H1 (cell line): ENCODE measurements at regions not wholly inside any gene's neighbourhood (a gene's known extent, or its start where the extent isn't known, plus 50 kb on each side); places are given as distances from the start of the nearest gene placed in this dataset.

ENCODE experiments used
- CTCF ChIA-PET: fragments of 300-600 bp; sonication (Branson Sonifier 250); formaldehyde crosslinking; loops from one replicate; lab custom pipeline; 2021; ENCODE audit not compliant: partially characterized antibody; lab: Charles Lee
- POLR2A ChIA-PET: fragments of 300-600 bp; sonication (Branson Sonifier 250); formaldehyde crosslinking; loops from one replicate; lab custom pipeline; 2021; ENCODE audit warnings: inconsistent platforms; ENCODE audit not compliant: partially characterized antibody; lab: Charles Lee
- DNase-seq, 2 experiments: peaks; one replicate each; pipeline versions ENCODE4 v3.0.0 to v3.0.0-alpha.2; 2010 to 2022; ENCODE audit warnings: low spot score in 2 of 2, low read depth in 1 of 2, mixed read lengths in 1 of 2
- FAIRE-seq: peaks from 2 replicates; lab custom pipeline; 2011; peaks lifted over from hg19 to GRCh38; lab: Jason Lieb, UNC
- H2AFZ ChIP-seq: 2 replicates; pipeline ENCODE4 v1.8.1; 2012; ENCODE audit warnings: low read length, inconsistent platforms
- H2AK5ac ChIP-seq: 2 replicates; pipeline ENCODE4 v1.6.1; 2013; ENCODE audit warnings: low read depth, low read length
- H2BK120ac ChIP-seq: replicated peaks from 2 replicates; pipeline ENCODE3; 2013; ENCODE audit warnings: low read depth, low read length, inconsistent platforms
- H2BK12ac ChIP-seq: 2 replicates; pipeline ENCODE4 v1.6.1; 2013; ENCODE audit warnings: low read depth, low read length
- H2BK15ac ChIP-seq: 2 replicates; pipeline ENCODE4 v1.6.1; 2013; ENCODE audit warnings: low read length
- H2BK20ac ChIP-seq: 2 replicates; pipeline ENCODE4 v1.6.1; 2013; ENCODE audit warnings: low read length
- H2BK5ac ChIP-seq: 2 replicates; pipeline ENCODE4 v1.6.1; 2013; ENCODE audit warnings: low read depth, low read length
- H3K14ac ChIP-seq: 2 replicates; pipeline ENCODE4 v1.6.1; 2013; ENCODE audit warnings: inconsistent platforms; ENCODE audit not compliant: insufficient read length
- H3K18ac ChIP-seq: 2 replicates; pipeline ENCODE4 v1.6.1; 2013; ENCODE audit warnings: low read length; ENCODE audit errors: extremely low read depth
- H3K23ac ChIP-seq: 2 replicates; pipeline ENCODE4 v1.6.1; 2013; ENCODE audit warnings: inconsistent platforms; ENCODE audit not compliant: insufficient read length
- H3K23me2 ChIP-seq: 2 replicates; pipeline ENCODE4 v1.6.1; 2013; ENCODE audit warnings: low read depth, low read length
- H3K27ac ChIP-seq: 2 replicates; pipeline ENCODE4 v1.6.1; 2011; ENCODE audit warnings: low read depth, low read length, inconsistent platforms
- H3K27me3 ChIP-seq, 4 experiments: replicated peaks in 1 of 4; 1 replicate in 1 of 4; 2 replicates in 3 of 4; pipeline versions ENCODE4 v1.6.1 to v1.8.1; 2011 to 2013; ENCODE audit warnings: low read length in 3 of 4, mild to moderate bottlenecking in 3 of 4, inconsistent platforms in 2 of 4, mixed read lengths in 2 of 4, moderate library complexity in 1 of 4; ENCODE audit not compliant: control insufficient read depth in 3 of 4, insufficient read depth in 3 of 4; ENCODE audit errors: extremely low read depth in 1 of 4
- H3K36me3 ChIP-seq, 4 experiments: 2 replicates each; pipeline versions ENCODE4 v1.6.1 to v1.8.1; 2011 to 2013; ENCODE audit warnings: mild to moderate bottlenecking in 4 of 4, low read length in 3 of 4, moderate library complexity in 2 of 4, control low read depth in 1 of 4, inconsistent platforms in 1 of 4; ENCODE audit not compliant: insufficient read depth in 4 of 4, control insufficient read depth in 2 of 4
- H3K4ac ChIP-seq: replicated peaks from 2 replicates; pipeline ENCODE3; 2013; ENCODE audit warnings: low read length, low read depth, mixed read lengths, inconsistent platforms; ENCODE audit not compliant: insufficient read length
- H3K4me1 ChIP-seq, 4 experiments: replicated peaks in 1 of 4; 1 replicate in 1 of 4; 2 replicates in 3 of 4; pipeline versions ENCODE4 v1.6.1 to v1.8.1; 2011 to 2013; ENCODE audit warnings: low read length in 3 of 4, inconsistent platforms in 2 of 4, mixed read lengths in 1 of 4; ENCODE audit not compliant: insufficient read depth in 4 of 4, control insufficient read depth in 3 of 4
- H3K4me2 ChIP-seq, 2 experiments: 2 replicates each; pipeline versions ENCODE4 v1.6.1 to v1.8.1; 2011 to 2013; ENCODE audit warnings: low read depth in 2 of 2, low read length in 2 of 2, control low read depth in 1 of 2, inconsistent platforms in 1 of 2, mild to moderate bottlenecking in 1 of 2; ENCODE audit not compliant: insufficient read depth in 1 of 2
- H3K4me3 ChIP-seq, 4 experiments: fragments of 200-600, 300-600 bp in 1 of 4; sonication (generic), shearing (Covaris generic), sonication (Bioruptor Twin) in 1 of 4; 2 replicates each; pipeline versions ENCODE4 v1.5.1 to v1.8.1; 2011 to 2016; ENCODE audit warnings: low read length in 4 of 4, low read depth in 3 of 4, control low read depth in 2 of 4, inconsistent platforms in 2 of 4, mild to moderate bottlenecking in 2 of 4, mixed read lengths in 1 of 4, moderate library complexity in 1 of 4; ENCODE audit not compliant: insufficient read depth in 2 of 4; ENCODE audit errors: extremely low read depth in 1 of 4
- H3K56ac ChIP-seq: replicated peaks from 2 replicates; pipeline ENCODE3; 2013; ENCODE audit warnings: low read depth, mild to moderate bottlenecking, mixed read lengths, low read length, inconsistent platforms; ENCODE audit not compliant: insufficient read length
- H3K79me1 ChIP-seq: 2 replicates; pipeline ENCODE4 v1.6.1; 2013; ENCODE audit warnings: low read depth, low read length, control low read depth
- H3K79me2 ChIP-seq, 2 experiments: 2 replicates each; pipeline versions ENCODE4 v1.6.1 to v1.8.1; 2012 to 2013; ENCODE audit warnings: low read length in 2 of 2, mild to moderate bottlenecking in 2 of 2, inconsistent platforms in 1 of 2; ENCODE audit not compliant: insufficient read depth in 2 of 2, control insufficient read depth in 1 of 2
- H3K9ac ChIP-seq, 4 experiments: replicated peaks in 1 of 4; 1 replicate in 1 of 4; 2 replicates in 3 of 4; pipeline versions ENCODE4 v1.6.1 to v1.8.1; 2011 to 2013; ENCODE audit warnings: low read depth in 3 of 4, low read length in 3 of 4, control low read depth in 2 of 4, mild to moderate bottlenecking in 2 of 4, moderate library complexity in 2 of 4, inconsistent platforms in 1 of 4; ENCODE audit errors: extremely low read depth in 1 of 4
- H3K9me3 ChIP-seq, 2 experiments: 2 replicates each; pipeline versions ENCODE4 v1.6.1 to v1.8.1; 2012 to 2013; ENCODE audit warnings: mild to moderate bottlenecking in 2 of 2, moderate library complexity in 2 of 2, control low read depth in 1 of 2, inconsistent platforms in 1 of 2, low read depth in 1 of 2, low read length in 1 of 2, mixed read lengths in 1 of 2; ENCODE audit not compliant: insufficient read depth in 2 of 2
- H4K20me1 ChIP-seq, 2 experiments: replicated peaks in 1 of 2; 2 replicates each; pipeline versions ENCODE3 to v1.8.1; 2011 to 2013; ENCODE audit warnings: inconsistent platforms in 2 of 2, low read length in 2 of 2, mild to moderate bottlenecking in 1 of 2; ENCODE audit not compliant: insufficient read depth in 2 of 2, control insufficient read depth in 1 of 2
- H4K5ac ChIP-seq: 2 replicates; pipeline ENCODE4 v1.6.1; 2013; ENCODE audit warnings: low read length, low read depth, mixed read lengths, inconsistent platforms; ENCODE audit not compliant: insufficient read length
- H4K8ac ChIP-seq: 2 replicates; pipeline ENCODE4 v1.8.0; 2013; ENCODE audit warnings: mild to moderate bottlenecking, moderate library complexity, low read length, inconsistent platforms; ENCODE audit not compliant: insufficient read depth; ENCODE audit errors: extremely low read depth
- H4K91ac ChIP-seq: replicated peaks from 2 replicates; pipeline ENCODE3; 2013; ENCODE audit warnings: low read length, mixed read lengths, inconsistent platforms; ENCODE audit not compliant: insufficient read length
- NANOG ChIP-seq: IDR thresholded peaks from 2 replicates; pipeline ENCODE4 v1.6.1; 2011; ENCODE audit warnings: low read length, low read depth, mild to moderate bottlenecking, inconsistent platforms; ENCODE audit not compliant: insufficient read depth, poor library complexity, severe bottlenecking
- SP2 ChIP-seq: IDR thresholded peaks from 2 replicates; pipeline ENCODE4 v1.6.1; 2012; ENCODE audit warnings: mild to moderate bottlenecking, low read length, inconsistent platforms
- SUZ12 ChIP-seq: fragments of 200-600 bp; sonication (generic); IDR thresholded peaks from 2 replicates; pipeline ENCODE4 v1.6.1; 2012; ENCODE audit warnings: mild to moderate bottlenecking, inconsistent platforms, low read length, moderate library complexity, mixed read lengths
- TAF1 ChIP-seq: IDR thresholded peaks from 2 replicates; pipeline ENCODE4 v1.6.1; 2011; ENCODE audit warnings: mild to moderate bottlenecking, low read depth, low read length
- WGBS, 2 experiments: shearing (Covaris generic) in 1 of 2; methylation state at CpG; one replicate each; pipeline versions ENCODE4 v1.1.6 to v1.1.7; 2013 to 2015; ENCODE audit warnings: low lambda C conversion rate in 2 of 2, mixed read lengths in 2 of 2, inconsistent platforms in 1 of 2, low coverage in 1 of 2, missing lambda C conversion rate in 1 of 2; ENCODE audit not compliant: insufficient replicate concordance in 2 of 2, insufficient coverage in 1 of 2, insufficient read length in 1 of 2; ENCODE audit errors: extremely low coverage in 1 of 2, missing lambda C conversion rate in 1 of 2; 5-methylcytosine and 5-hydroxymethylcytosine counted together

GRCh38 chr14:83850092-83850491, 1679.9 kb upstream of the FLRT2 start:
- no peak overlapping the region for H4K8ac ChIP-seq
- CTCF ChIA-PET = no interaction called here
- DNase-seq (no peak), FAIRE-seq (no peak)
- no peak overlapping the region for H2AFZ ChIP-seq
- H2BK12ac ChIP-seq = no peak overlapping the region
- peaks cover 0 to 3% of the 10 kb centered on the region in 2 experiments; a peak in 1 of 4 replicates for H3K9me3 ChIP-seq
- no peak overlapping the region for H2BK20ac ChIP-seq
- no peak overlapping the region for H3K18ac ChIP-seq
- no peak overlapping the region for H4K91ac ChIP-seq
- no peaks in the 10 kb centered on the region for H3K23me2 ChIP-seq
- no peak overlapping the region for H3K14ac ChIP-seq
- H4K20me1 ChIP-seq = no peaks in the 10 kb centered on the region
- H3K4ac ChIP-seq = no peak overlapping the region
- TF ChIP-seq NANOG = no peak
- no peak for TF ChIP-seq SP2
- no peak for TF ChIP-seq TAF1
- TF ChIP-seq SUZ12 = no peak
- no peak overlapping the region for H3K4me2 ChIP-seq
- 87% methylated on average over 5 of the region's 5 CpGs; no CpG with 5 or more reads in 1 of the 2 experiments for WGBS, 2 experiments
- peaks cover 0 to 5% (median 0%) of the 10 kb centered on the region in 4 experiments; a peak in 1 of 7 replicates for H3K4me1 ChIP-seq
- H2AK5ac ChIP-seq = no peak overlapping the region
- no peak overlapping the region for H4K5ac ChIP-seq
- H3K23ac ChIP-seq = no peak overlapping the region
- no peaks in the 10 kb centered on the region for H3K79me1 ChIP-seq
- H2BK15ac ChIP-seq = no peak overlapping the region
- POLR2A ChIA-PET = no interaction called here
- no peaks in the 10 kb centered on the region for H3K27me3 ChIP-seq
- H3K9ac ChIP-seq = no peak overlapping the region
- no peak overlapping the region for H3K56ac ChIP-seq
- no peak overlapping the region for H2BK120ac ChIP-seq
- H3K4me3 ChIP-seq = no peak overlapping the region
- no peaks in the 10 kb centered on the region for H3K79me2 ChIP-seq
- H3K27ac ChIP-seq = no peak overlapping the region
- H3K36me3 ChIP-seq = no peaks in the 10 kb centered on the region
- no peak overlapping the region for H2BK5ac ChIP-seq
